GM23338 (cell line): ENCODE measurements at regions not wholly inside any gene's neighbourhood (a gene's known extent, or its start where the extent isn't known, plus 50 kb on each side); places are given as distances from the start of the nearest gene placed in this dataset.
A peak's percentile ranks its signal among the peaks of the same experiment; 100 is the strongest.

Source experiments
- ATAC-seq: fragments of 200-7000 bp; cut with Tn5 transposase; 3 replicates; pipeline ENCODE4 v1.9.1; 2020
- DNase-seq: peaks from one replicate; pipeline ENCODE4 v3.0.0-alpha.2; 2015; ENCODE audit warnings: low spot score
- H2AFZ ChIP-seq: fragments of 200-600 bp; sonication (generic); 2 replicates; pipeline ENCODE4 v1.8.0; 2016; ENCODE audit warnings: antibody characterized with exemption, mild to moderate bottlenecking, moderate library complexity
- H3F3A ChIP-seq: fragments of 200-600 bp; sonication (generic); replicated peaks from 2 replicates; pipeline ENCODE4 v1.8.0; 2017; ENCODE audit warnings: antibody characterized with exemption, mixed run types, low read depth
- H3K27ac ChIP-seq: fragments of 200-600 bp; sonication (generic); 2 replicates; pipeline ENCODE4 v1.6.1; 2016; ENCODE audit warnings: low read depth
- H3K27me3 ChIP-seq: fragments of 200-600 bp; sonication (generic); 2 replicates; pipeline ENCODE4 v1.8.0; 2016; ENCODE audit warnings: mild to moderate bottlenecking, mixed run types, moderate library complexity; ENCODE audit not compliant: insufficient read depth
- H3K36me3 ChIP-seq: fragments of 200-600 bp; sonication (generic); 2 replicates; pipeline ENCODE4 v1.8.0; 2016; ENCODE audit warnings: mild to moderate bottlenecking; ENCODE audit not compliant: insufficient read depth
- H3K4me1 ChIP-seq: fragments of 200-600 bp; sonication (generic); 2 replicates; pipeline ENCODE4 v1.8.0; 2016; ENCODE audit warnings: mild to moderate bottlenecking, moderate library complexity; ENCODE audit not compliant: insufficient read depth
- H3K4me2 ChIP-seq: fragments of 200-600 bp; sonication (generic); 2 replicates; pipeline ENCODE4 v1.7.1; 2017; ENCODE audit warnings: mixed run types
- H3K4me3 ChIP-seq: fragments of 200-600 bp; sonication (generic); 2 replicates; pipeline ENCODE4 v1.6.1; 2016; ENCODE audit warnings: mixed run types
- H3K79me2 ChIP-seq: fragments of 200-600 bp; sonication (generic); replicated peaks from 2 replicates; pipeline ENCODE4 v1.8.0; 2017; ENCODE audit warnings: mild to moderate bottlenecking; ENCODE audit not compliant: insufficient read depth
- H3K9me2 ChIP-seq: fragments of 200-600 bp; sonication (generic); 2 replicates; pipeline ENCODE4 v1.8.0; 2017; ENCODE audit not compliant: insufficient read depth
- H4K20me1 ChIP-seq: fragments of 200-600 bp; sonication (generic); replicated peaks from 2 replicates; pipeline ENCODE4 v1.8.0; 2017; ENCODE audit warnings: mild to moderate bottlenecking; ENCODE audit not compliant: insufficient read depth
- H3K27ac Mint-ChIP-seq: 2 replicates; pipeline ENCODE4 v1.8.0; 2020; ENCODE audit warnings: inconsistent platforms, mild to moderate bottlenecking, moderate library complexity, mixed read lengths
- H3K27me3 Mint-ChIP-seq: 3 replicates; pipeline ENCODE4 v1.8.0; 2022; ENCODE audit warnings: low read depth, mild to moderate bottlenecking, moderate library complexity, mixed read lengths, inconsistent platforms; ENCODE audit not compliant: insufficient read depth, poor library complexity
- H3K36me3 Mint-ChIP-seq: 3 replicates; pipeline ENCODE4 v1.8.0; 2021; ENCODE audit warnings: low read depth, mild to moderate bottlenecking, inconsistent platforms, moderate library complexity, mixed read lengths
- H3K4me1 Mint-ChIP-seq: 3 replicates; pipeline ENCODE4 v1.8.0; 2020; ENCODE audit warnings: mild to moderate bottlenecking, inconsistent platforms, mixed read lengths
- H3K4me3 Mint-ChIP-seq: 3 replicates; pipeline ENCODE4 v1.8.0; 2021; ENCODE audit warnings: moderate library complexity, mild to moderate bottlenecking, inconsistent platforms, mixed read lengths
- H3K9me3 Mint-ChIP-seq: 3 replicates; pipeline ENCODE4 v1.8.0; 2020; ENCODE audit warnings: moderate library complexity, mild to moderate bottlenecking, inconsistent platforms, mixed read lengths
- CTCF ChIP-seq, 2 experiments: fragments of 200-600 bp in 1 of 2; sonication (generic) in 1 of 2; conservative IDR thresholded peaks; 2 replicates each; pipeline versions ENCODE4 v1.5.1 to v1.6.1; 2016 to 2017; ENCODE audit warnings: antibody characterized with exemption in 2 of 2, low read depth in 2 of 2, mild to moderate bottlenecking in 2 of 2, moderate library complexity in 1 of 2
- EZH2 ChIP-seq: fragments of 200-600 bp; sonication (generic); IDR thresholded peaks from one replicate; pipeline ENCODE4 v1.8.0; 2017; ENCODE audit warnings: antibody characterized with exemption, mild to moderate bottlenecking, low read depth; ENCODE audit not compliant: unreplicated experiment
- EZH2phosphoT487 ChIP-seq: fragments of 200-600 bp; sonication (generic); IDR thresholded peaks from one replicate; pipeline ENCODE4 v1.8.1; 2018; ENCODE audit warnings: antibody characterized with exemption; ENCODE audit not compliant: unreplicated experiment
- NANOG ChIP-seq: IDR thresholded peaks from 2 replicates; pipeline ENCODE4 v1.6.1; 2016; ENCODE audit warnings: antibody characterized with exemption, borderline replicate concordance
- ZNF114 ChIP-seq: fragments of 250-450 bp; sonication (Bioruptor Pico); IDR thresholded peaks from 2 replicates; pipeline ENCODE4 v1.5.0; 2020; ENCODE audit warnings: mild to moderate bottlenecking, moderate library complexity
- TF ChIP-seq, protein P1 (sequence below): IDR thresholded peaks from 2 replicates; pipeline ENCODE4 v1.6.1; 2016; ENCODE audit warnings: antibody characterized with exemption
- TF ChIP-seq, protein P2 (sequence below): fragments of 250-450 bp; sonication (Bioruptor Pico); IDR thresholded peaks from 2 replicates; pipeline ENCODE4 v1.5.0; 2020; ENCODE audit warnings: mild to moderate bottlenecking, moderate library complexity

DNA sequence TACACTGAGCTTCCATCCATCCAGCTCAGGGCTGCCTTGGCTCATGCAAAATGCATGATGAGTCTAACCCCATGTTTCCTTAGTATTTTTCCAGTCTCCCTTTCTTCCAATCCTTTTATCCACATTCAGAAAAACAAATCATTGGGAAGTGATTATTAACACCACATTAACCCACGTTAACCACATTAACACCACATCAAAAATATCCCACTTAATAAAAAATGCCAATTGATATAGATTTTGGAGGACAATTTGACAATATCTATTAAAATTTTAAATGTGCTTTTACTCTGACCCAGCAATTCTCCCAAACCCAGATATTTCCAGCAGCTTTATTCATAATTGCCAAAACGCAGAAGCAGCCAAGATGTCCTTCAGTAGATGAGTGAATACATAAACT lies 75.6 kb upstream of the SRD5A3 start:
- TF ChIP-seq, protein P1, sequence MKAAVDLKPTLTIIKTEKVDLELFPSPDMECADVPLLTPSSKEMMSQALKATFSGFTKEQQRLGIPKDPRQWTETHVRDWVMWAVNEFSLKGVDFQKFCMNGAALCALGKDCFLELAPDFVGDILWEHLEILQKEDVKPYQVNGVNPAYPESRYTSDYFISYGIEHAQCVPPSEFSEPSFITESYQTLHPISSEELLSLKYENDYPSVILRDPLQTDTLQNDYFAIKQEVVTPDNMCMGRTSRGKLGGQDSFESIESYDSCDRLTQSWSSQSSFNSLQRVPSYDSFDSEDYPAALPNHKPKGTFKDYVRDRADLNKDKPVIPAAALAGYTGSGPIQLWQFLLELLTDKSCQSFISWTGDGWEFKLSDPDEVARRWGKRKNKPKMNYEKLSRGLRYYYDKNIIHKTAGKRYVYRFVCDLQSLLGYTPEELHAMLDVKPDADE: no peak
- TF ChIP-seq EZH2: no peak
- no peak for TF ChIP-seq EZH2phosphoT487
- no peak for TF ChIP-seq NANOG
- TF ChIP-seq CTCF (conservative IDR thresholded peaks at IDR 0.05; ENCODE audit: low read depth in 2 of 2): no peak
- TF ChIP-seq, protein P2, sequence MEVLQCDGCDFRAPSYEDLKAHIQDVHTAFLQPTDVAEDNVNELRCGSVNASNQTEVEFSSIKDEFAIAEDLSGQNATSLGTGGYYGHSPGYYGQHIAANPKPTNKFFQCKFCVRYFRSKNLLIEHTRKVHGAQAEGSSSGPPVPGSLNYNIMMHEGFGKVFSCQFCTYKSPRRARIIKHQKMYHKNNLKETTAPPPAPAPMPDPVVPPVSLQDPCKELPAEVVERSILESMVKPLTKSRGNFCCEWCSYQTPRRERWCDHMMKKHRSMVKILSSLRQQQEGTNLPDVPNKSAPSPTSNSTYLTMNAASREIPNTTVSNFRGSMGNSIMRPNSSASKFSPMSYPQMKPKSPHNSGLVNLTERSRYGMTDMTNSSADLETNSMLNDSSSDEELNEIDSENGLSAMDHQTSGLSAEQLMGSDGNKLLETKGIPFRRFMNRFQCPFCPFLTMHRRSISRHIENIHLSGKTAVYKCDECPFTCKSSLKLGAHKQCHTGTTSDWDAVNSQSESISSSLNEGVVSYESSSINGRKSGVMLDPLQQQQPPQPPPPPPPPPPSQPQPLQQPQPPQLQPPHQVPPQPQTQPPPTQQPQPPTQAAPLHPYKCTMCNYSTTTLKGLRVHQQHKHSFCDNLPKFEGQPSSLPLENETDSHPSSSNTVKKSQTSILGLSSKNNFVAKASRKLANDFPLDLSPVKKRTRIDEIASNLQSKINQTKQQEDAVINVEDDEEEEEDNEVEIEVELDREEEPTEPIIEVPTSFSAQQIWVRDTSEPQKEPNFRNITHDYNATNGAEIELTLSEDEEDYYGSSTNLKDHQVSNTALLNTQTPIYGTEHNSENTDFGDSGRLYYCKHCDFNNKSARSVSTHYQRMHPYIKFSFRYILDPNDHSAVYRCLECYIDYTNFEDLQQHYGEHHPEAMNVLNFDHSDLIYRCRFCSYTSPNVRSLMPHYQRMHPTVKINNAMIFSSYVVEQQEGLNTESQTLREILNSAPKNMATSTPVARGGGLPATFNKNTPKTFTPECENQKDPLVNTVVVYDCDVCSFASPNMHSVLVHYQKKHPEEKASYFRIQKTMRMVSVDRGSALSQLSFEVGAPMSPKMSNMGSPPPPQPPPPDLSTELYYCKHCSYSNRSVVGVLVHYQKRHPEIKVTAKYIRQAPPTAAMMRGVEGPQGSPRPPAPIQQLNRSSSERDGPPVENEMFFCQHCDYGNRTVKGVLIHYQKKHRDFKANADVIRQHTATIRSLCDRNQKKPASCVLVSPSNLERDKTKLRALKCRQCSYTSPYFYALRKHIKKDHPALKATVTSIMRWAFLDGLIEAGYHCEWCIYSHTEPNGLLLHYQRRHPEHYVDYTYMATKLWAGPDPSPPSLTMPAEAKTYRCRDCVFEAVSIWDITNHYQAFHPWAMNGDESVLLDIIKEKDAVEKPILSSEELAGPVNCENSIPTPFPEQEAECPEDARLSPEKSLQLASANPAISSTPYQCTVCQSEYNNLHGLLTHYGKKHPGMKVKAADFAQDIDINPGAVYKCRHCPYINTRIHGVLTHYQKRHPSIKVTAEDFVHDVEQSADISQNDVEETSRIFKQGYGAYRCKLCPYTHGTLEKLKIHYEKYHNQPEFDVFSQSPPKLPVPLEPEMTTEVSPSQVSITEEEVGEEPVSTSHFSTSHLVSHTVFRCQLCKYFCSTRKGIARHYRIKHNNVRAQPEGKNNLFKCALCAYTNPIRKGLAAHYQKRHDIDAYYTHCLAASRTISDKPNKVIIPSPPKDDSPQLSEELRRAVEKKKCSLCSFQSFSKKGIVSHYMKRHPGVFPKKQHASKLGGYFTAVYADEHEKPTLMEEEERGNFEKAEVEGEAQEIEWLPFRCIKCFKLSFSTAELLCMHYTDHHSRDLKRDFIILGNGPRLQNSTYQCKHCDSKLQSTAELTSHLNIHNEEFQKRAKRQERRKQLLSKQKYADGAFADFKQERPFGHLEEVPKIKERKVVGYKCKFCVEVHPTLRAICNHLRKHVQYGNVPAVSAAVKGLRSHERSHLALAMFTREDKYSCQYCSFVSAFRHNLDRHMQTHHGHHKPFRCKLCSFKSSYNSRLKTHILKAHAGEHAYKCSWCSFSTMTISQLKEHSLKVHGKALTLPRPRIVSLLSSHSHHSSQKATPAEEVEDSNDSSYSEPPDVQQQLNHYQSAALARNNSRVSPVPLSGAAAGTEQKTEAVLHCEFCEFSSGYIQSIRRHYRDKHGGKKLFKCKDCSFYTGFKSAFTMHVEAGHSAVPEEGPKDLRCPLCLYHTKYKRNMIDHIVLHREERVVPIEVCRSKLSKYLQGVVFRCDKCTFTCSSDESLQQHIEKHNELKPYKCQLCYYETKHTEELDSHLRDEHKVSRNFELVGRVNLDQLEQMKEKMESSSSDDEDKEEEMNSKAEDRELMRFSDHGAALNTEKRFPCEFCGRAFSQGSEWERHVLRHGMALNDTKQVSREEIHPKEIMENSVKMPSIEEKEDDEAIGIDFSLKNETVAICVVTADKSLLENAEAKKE (CRISPR knock-in tag): no peak
- no peak for TF ChIP-seq ZNF114 (CRISPR knock-in tag)

More for the DNA sequence above, 75.6 kb upstream of the SRD5A3 start:
- Histone ChIP-seq H3K4me2 (no peak overlapping the region), H3K27me3 (no peaks in the 10 kb centered on the region), H4K20me1 (no peaks in the 10 kb centered on the region), H3K4me3 (no peak overlapping the region), H3K27ac (no peak overlapping the region), H3K9me2 (peaks cover 9% of the 10 kb centered on the region; the same call in 1 of the 2 replicates), H3K36me3 (no peaks in the 10 kb centered on the region), H2AFZ (peak overlapping the region; percentile 64; the same call in 1 of the 2 replicates), H3F3A (no peaks in the 10 kb centered on the region), H3K79me2 (no peaks in the 10 kb centered on the region), H3K4me1 (peaks cover 21% of the 10 kb centered on the region)
- Mint-ChIP-seq H3K27me3 (peaks cover 8% of the 10 kb centered on the region), H3K36me3 (no peaks in the 10 kb centered on the region), H3K4me1 (peaks cover 27% of the 10 kb centered on the region), H3K9me3 (no peaks in the 10 kb centered on the region), H3K4me3 (no peak overlapping the region), H3K27ac (no peak overlapping the region)
- DNase-seq (no peak), ATAC-seq (no peak)
